ENCODE measurements at regions not wholly inside any gene's neighbourhood (a gene's known extent, or its start where the extent isn't known, plus 50 kb on each side); places are given as distances from the start of the nearest gene placed in this dataset.

GRCh38 chr2:11057031-11057430 is 98.2 kb upstream of the SLC66A3 start:
- no peak for TF ChIP-seq REST (IDR thresholded peaks at IDR 0.05; ENCODE audit: low read depth)
- TF ChIP-seq MAX (IDR thresholded peaks at IDR 0.05): no peak
- TF ChIP-seq CTCF (IDR thresholded peaks at IDR 0.05 in 2 of 3, conservative IDR thresholded peaks at IDR 0.05 in 1 of 3; ENCODE audit: borderline replicate concordance in 1 of 3, insufficient read depth in 1 of 3, low read depth in 2 of 3, low read length in 2 of 3): no peak
- TF ChIP-seq SP1 (IDR thresholded peaks at IDR 0.05; ENCODE audit: low read depth): no peak
- no peak for TF ChIP-seq YY1 (IDR thresholded peaks at IDR 0.05; ENCODE audit: extremely low read depth, insufficient replicate concordance, low read depth, low read length)
- TF ChIP-seq ZBTB33 (IDR thresholded peaks at IDR 0.05; ENCODE audit: extremely low read depth, insufficient replicate concordance, low read length): no peak
- no peak for TF ChIP-seq POLR2AphosphoS5 (IDR thresholded peaks at IDR 0.05; ENCODE audit: low read depth, low read length)
- TF ChIP-seq POLR2A (IDR thresholded peaks at IDR 0.05; ENCODE audit: borderline replicate concordance, extremely low read depth, insufficient read depth, insufficient read length): no peak
- TF ChIP-seq ZNF274 (IDR thresholded peaks at IDR 0.05; ENCODE audit: low read depth, low read length): no peak
- no peak for TF ChIP-seq TCF7L2 (IDR thresholded peaks at IDR 0.05; ENCODE audit: borderline replicate concordance, extremely low read depth, insufficient read depth, insufficient read length)
